ENCODE measurements at regions not wholly inside any gene's neighbourhood (a gene's known extent, or its start where the extent isn't known, plus 50 kb on each side); places are given as distances from the start of the nearest gene placed in this dataset.

GRCh38 chr10:107873007-107873406 is 708.5 kb upstream of the SORCS1 start:
- DNase-seq (no peak), ATAC-seq (ENCODE audit: low FRiP score) (no peak)
- WGBS, 2 donors: 83 to 84% methylated on average over 3 of the region's 3 CpGs
- H3K36me3 ChIP-seq (ENCODE audit: control insufficient read depth in 1 of 2, insufficient read depth in 2 of 2, low read length in 1 of 2): no peaks in the 10 kb centered on the region
- no peaks in the 10 kb centered on the region for H3K4me1 ChIP-seq (ENCODE audit: control insufficient read depth in 1 of 2, insufficient read depth in 2 of 2, low read length in 2 of 2)
- intact Hi-C loops (cut with DNase I): no loop called here
- H3K27me3 ChIP-seq (ENCODE audit: control insufficient read depth in 1 of 2, insufficient read depth in 2 of 2, low read length in 1 of 2): no peaks in the 10 kb centered on the region
- no peak overlapping the region for H3K4me3 ChIP-seq (ENCODE audit: low read length in 2 of 2)
- no peak overlapping the region for H3K27ac ChIP-seq (ENCODE audit: low read depth in 1 of 2, low read length in 2 of 2)
- H3K9me3 ChIP-seq (ENCODE audit: control insufficient read depth, low read length): no peaks in the 10 kb centered on the region

GRCh38 chr10:107865691-107866090 is 701.2 kb upstream of the SORCS1 start:
- Histone ChIP-seq H3K4me3 (ENCODE audit: low read length in 2 of 2) (no peak overlapping the region), H3K9me3 (ENCODE audit: control insufficient read depth, low read length) (no peaks in the 10 kb centered on the region), H3K36me3 (ENCODE audit: control insufficient read depth in 1 of 2, insufficient read depth in 2 of 2, low read length in 1 of 2) (no peaks in the 10 kb centered on the region), H3K27me3 (ENCODE audit: control insufficient read depth in 1 of 2, insufficient read depth in 2 of 2, low read length in 1 of 2) (no peaks in the 10 kb centered on the region), H3K27ac (ENCODE audit: low read depth in 1 of 2, low read length in 2 of 2) (no peak overlapping the region), H3K4me1 (ENCODE audit: control insufficient read depth in 1 of 2, insufficient read depth in 2 of 2, low read length in 2 of 2) (no peaks in the 10 kb centered on the region)
- no peak for DNase-seq
- intact Hi-C loops (cut with DNase I): no loop called here
- ATAC-seq (ENCODE audit: low FRiP score): no peak
- 62 to 66% methylated on average over 6 of the region's 6 CpGs for WGBS, 2 donors

GRCh38 chr10:107859065-107859464 is 694.6 kb upstream of the SORCS1 start:
- Histone ChIP-seq H3K27ac (ENCODE audit: low read depth in 1 of 2, low read length in 2 of 2) (no peak overlapping the region), H3K27me3 (ENCODE audit: control insufficient read depth in 1 of 2, insufficient read depth in 2 of 2, low read length in 1 of 2) (no peaks in the 10 kb centered on the region), H3K9me3 (ENCODE audit: control insufficient read depth, low read length) (no peaks in the 10 kb centered on the region), H3K4me3 (ENCODE audit: low read length in 2 of 2) (no peak overlapping the region), H3K4me1 (ENCODE audit: control insufficient read depth in 1 of 2, insufficient read depth in 2 of 2, low read length in 2 of 2) (no peaks in the 10 kb centered on the region), H3K36me3 (ENCODE audit: control insufficient read depth in 1 of 2, insufficient read depth in 2 of 2, low read length in 1 of 2) (no peaks in the 10 kb centered on the region)
- DNase-seq (no peak), ATAC-seq (ENCODE audit: low FRiP score) (no peak)
- intact Hi-C loops (cut with DNase I): no loop called here
- WGBS, 2 donors: 75 to 80% methylated on average over 5 of the region's 5 CpGs

GRCh38 chr10:107856047-107856315 is 691.5 kb upstream of the SORCS1 start:
- ATAC-seq (ENCODE audit: low FRiP score) (no peak), DNase-seq (no peak)
- Histone ChIP-seq H3K27me3 (ENCODE audit: control insufficient read depth in 1 of 2, insufficient read depth in 2 of 2, low read length in 1 of 2) (no peaks in the 10 kb centered on the region), H3K4me3 (ENCODE audit: low read length in 2 of 2) (no peak overlapping the region), H3K27ac (ENCODE audit: low read depth in 1 of 2, low read length in 2 of 2) (no peak overlapping the region), H3K9me3 (ENCODE audit: control insufficient read depth, low read length) (no peaks in the 10 kb centered on the region), H3K4me1 (ENCODE audit: control insufficient read depth in 1 of 2, insufficient read depth in 2 of 2, low read length in 2 of 2) (no peaks in the 10 kb centered on the region), H3K36me3 (ENCODE audit: control insufficient read depth in 1 of 2, insufficient read depth in 2 of 2, low read length in 1 of 2) (no peaks in the 10 kb centered on the region)
- intact Hi-C loops (cut with DNase I): no loop called here

- ATAC-seq (ENCODE audit: low FRiP score) (no peak), DNase-seq (no peak)
- H3K4me3 ChIP-seq (ENCODE audit: low read length in 2 of 2): no peak overlapping the region
- no peaks in the 10 kb centered on the region for H3K27me3 ChIP-seq (ENCODE audit: control insufficient read depth in 1 of 2, insufficient read depth in 2 of 2, low read length in 1 of 2)
- WGBS, 2 donors: 54 to 55% methylated on average over 4 of the region's 4 CpGs
- intact Hi-C loops (cut with DNase I): no loop called here
- no peaks in the 10 kb centered on the region for H3K9me3 ChIP-seq (ENCODE audit: control insufficient read depth, low read length)
- H3K36me3 ChIP-seq (ENCODE audit: control insufficient read depth in 1 of 2, insufficient read depth in 2 of 2, low read length in 1 of 2): no peaks in the 10 kb centered on the region
- H3K4me1 ChIP-seq (ENCODE audit: control insufficient read depth in 1 of 2, insufficient read depth in 2 of 2, low read length in 2 of 2): no peaks in the 10 kb centered on the region
- H3K27ac ChIP-seq (ENCODE audit: low read depth in 1 of 2, low read length in 2 of 2): no peak overlapping the region
Measured at GRCh38 chr10:107855301-107856046, 691.0 kb upstream of the SORCS1 start.

- no peaks in the 10 kb centered on the region for H3K9me3 ChIP-seq (ENCODE audit: control insufficient read depth, low read length)
- H3K4me3 ChIP-seq (ENCODE audit: low read length in 2 of 2): no peak overlapping the region
- intact Hi-C loops (cut with DNase I): no loop called here
- no peak for DNase-seq
- no peak for ATAC-seq (ENCODE audit: low FRiP score)
- H3K27me3 ChIP-seq (ENCODE audit: control insufficient read depth in 1 of 2, insufficient read depth in 2 of 2, low read length in 1 of 2): peaks cover 0 to 2% of the 10 kb centered on the region in 2 donors
- whole genome bisulfite sequencing, 2 donors: 65 to 66% methylated on average over 8 of the region's 8 CpGs
- no peaks in the 10 kb centered on the region for H3K4me1 ChIP-seq (ENCODE audit: control insufficient read depth in 1 of 2, insufficient read depth in 2 of 2, low read length in 2 of 2)
- H3K36me3 ChIP-seq (ENCODE audit: control insufficient read depth in 1 of 2, insufficient read depth in 2 of 2, low read length in 1 of 2): no peaks in the 10 kb centered on the region
- no peak overlapping the region for H3K27ac ChIP-seq (ENCODE audit: low read depth in 1 of 2, low read length in 2 of 2)
Measured at GRCh38 chr10:107848726-107849360, 684.3 kb upstream of the SORCS1 start.

GRCh38 chr10:107847620-107848019 is 683.1 kb upstream of the SORCS1 start:
- WGBS, 2 donors: 53 to 60% methylated on average over 2 of the region's 2 CpGs
- intact Hi-C loops (cut with DNase I): no loop called here
- Histone ChIP-seq H3K4me1 (ENCODE audit: control insufficient read depth in 1 of 2, insufficient read depth in 2 of 2, low read length in 2 of 2) (no peaks in the 10 kb centered on the region), H3K27me3 (ENCODE audit: control insufficient read depth in 1 of 2, insufficient read depth in 2 of 2, low read length in 1 of 2) (peaks cover 0 to 2% of the 10 kb centered on the region in 2 donors), H3K4me3 (ENCODE audit: low read length in 2 of 2) (no peak overlapping the region), H3K27ac (ENCODE audit: low read depth in 1 of 2, low read length in 2 of 2) (no peak overlapping the region), H3K36me3 (ENCODE audit: control insufficient read depth in 1 of 2, insufficient read depth in 2 of 2, low read length in 1 of 2) (no peaks in the 10 kb centered on the region), H3K9me3 (ENCODE audit: control insufficient read depth, low read length) (no peaks in the 10 kb centered on the region)
- DNase-seq (no peak), ATAC-seq (ENCODE audit: low FRiP score) (no peak)

GRCh38 chr10:107834706-107835105 is 670.2 kb upstream of the SORCS1 start:
- ATAC-seq (ENCODE audit: low FRiP score) (no peak), DNase-seq (no peak)
- intact Hi-C loops (cut with DNase I): no loop called here
- H3K4me1 ChIP-seq (ENCODE audit: control insufficient read depth in 1 of 2, insufficient read depth in 2 of 2, low read length in 2 of 2): peaks cover 0 to 2% of the 10 kb centered on the region in 2 donors
- no peak overlapping the region for H3K4me3 ChIP-seq (ENCODE audit: low read length in 2 of 2)
- no peaks in the 10 kb centered on the region for H3K9me3 ChIP-seq (ENCODE audit: control insufficient read depth, low read length)
- H3K27ac ChIP-seq (ENCODE audit: low read depth in 1 of 2, low read length in 2 of 2): no peak overlapping the region
- WGBS, 2 donors: 44 to 72% methylated on average over 1 of the region's 1 CpG
- H3K36me3 ChIP-seq (ENCODE audit: control insufficient read depth in 1 of 2, insufficient read depth in 2 of 2, low read length in 1 of 2): no peaks in the 10 kb centered on the region
- no peaks in the 10 kb centered on the region for H3K27me3 ChIP-seq (ENCODE audit: control insufficient read depth in 1 of 2, insufficient read depth in 2 of 2, low read length in 1 of 2)

- Histone ChIP-seq H3K4me3 (ENCODE audit: low read length in 2 of 2) (no peak overlapping the region), H3K27me3 (ENCODE audit: control insufficient read depth in 1 of 2, insufficient read depth in 2 of 2, low read length in 1 of 2) (no peaks in the 10 kb centered on the region), H3K27ac (ENCODE audit: low read depth in 1 of 2, low read length in 2 of 2) (no peak overlapping the region), H3K36me3 (ENCODE audit: control insufficient read depth in 1 of 2, insufficient read depth in 2 of 2, low read length in 1 of 2) (no peaks in the 10 kb centered on the region), H3K9me3 (ENCODE audit: control insufficient read depth, low read length) (no peaks in the 10 kb centered on the region), H3K4me1 (ENCODE audit: control insufficient read depth in 1 of 2, insufficient read depth in 2 of 2, low read length in 2 of 2) (no peaks in the 10 kb centered on the region)
- whole genome bisulfite sequencing, 2 donors: 85 to 88% methylated on average over 2 of the region's 2 CpGs
- ATAC-seq (ENCODE audit: low FRiP score) (no peak), DNase-seq (no peak)
- intact Hi-C loops (cut with DNase I): no loop called here
Measured at GRCh38 chr10:107831772-107832171, 667.3 kb upstream of the SORCS1 start.
